OCI-LY3 (cell line): ENCODE measurements at regions not wholly inside any gene's neighbourhood (a gene's known extent, or its start where the extent isn't known, plus 50 kb on each side); places are given as distances from the start of the nearest gene placed in this dataset.

Experiments
- EZH2phosphoT487 ChIP-seq: fragments of 200-600 bp; shearing (Covaris generic); IDR thresholded peaks from 2 replicates; pipeline ENCODE4 v1.6.1; 2018; ENCODE audit warnings: antibody characterized with exemption, mixed run types, low read depth
- TF ChIP-seq, protein P1 (sequence below): fragments of 200-600, 300-600 bp; sonication (generic); IDR thresholded peaks from 2 replicates; pipeline ENCODE4 v1.5.1; 2014; ENCODE audit warnings: antibody characterized with exemption, low read length, low read depth

DNA sequence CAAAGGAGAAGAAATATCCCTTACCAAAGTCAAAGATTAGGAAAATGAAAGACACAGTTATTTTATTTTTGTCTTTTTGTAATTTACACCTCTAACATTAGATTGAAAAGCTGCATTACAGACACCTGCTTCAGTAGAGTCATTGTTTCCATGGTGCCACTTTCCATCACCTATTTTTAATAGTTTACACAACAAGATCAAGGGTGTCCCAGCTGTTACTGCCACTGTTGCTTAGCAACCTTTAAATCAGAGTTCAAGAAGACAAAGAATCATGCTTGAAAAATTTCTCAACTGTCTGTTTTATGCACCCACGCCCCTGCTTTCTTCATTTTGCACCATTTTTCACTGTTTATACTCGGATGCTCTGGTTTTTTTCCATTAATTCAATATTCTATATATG, 668.2 kb upstream of the GJE1 start:
- TF ChIP-seq, protein P1, sequence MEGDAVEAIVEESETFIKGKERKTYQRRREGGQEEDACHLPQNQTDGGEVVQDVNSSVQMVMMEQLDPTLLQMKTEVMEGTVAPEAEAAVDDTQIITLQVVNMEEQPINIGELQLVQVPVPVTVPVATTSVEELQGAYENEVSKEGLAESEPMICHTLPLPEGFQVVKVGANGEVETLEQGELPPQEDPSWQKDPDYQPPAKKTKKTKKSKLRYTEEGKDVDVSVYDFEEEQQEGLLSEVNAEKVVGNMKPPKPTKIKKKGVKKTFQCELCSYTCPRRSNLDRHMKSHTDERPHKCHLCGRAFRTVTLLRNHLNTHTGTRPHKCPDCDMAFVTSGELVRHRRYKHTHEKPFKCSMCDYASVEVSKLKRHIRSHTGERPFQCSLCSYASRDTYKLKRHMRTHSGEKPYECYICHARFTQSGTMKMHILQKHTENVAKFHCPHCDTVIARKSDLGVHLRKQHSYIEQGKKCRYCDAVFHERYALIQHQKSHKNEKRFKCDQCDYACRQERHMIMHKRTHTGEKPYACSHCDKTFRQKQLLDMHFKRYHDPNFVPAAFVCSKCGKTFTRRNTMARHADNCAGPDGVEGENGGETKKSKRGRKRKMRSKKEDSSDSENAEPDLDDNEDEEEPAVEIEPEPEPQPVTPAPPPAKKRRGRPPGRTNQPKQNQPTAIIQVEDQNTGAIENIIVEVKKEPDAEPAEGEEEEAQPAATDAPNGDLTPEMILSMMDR, result no peak
- TF ChIP-seq EZH2phosphoT487, result no peak
